NCI-H2081 (cell line): ENCODE measurements at regions not wholly inside any gene's neighbourhood (a gene's known extent, or its start where the extent isn't known, plus 50 kb on each side); places are given as distances from the start of the nearest gene placed in this dataset.

Experiments used
- DNase-seq, 2 experiments: peaks; one replicate each; lab custom pipeline; 2025; lab: John Stamatoyannopoulos, UW

- no peak for DNase-seq
These were observed 386.3 kb upstream of the MYT1L start for GRCh38 chr2:2717406-2717805.

- DNase-seq, result no peak
These were observed 385.7 kb upstream of the MYT1L start for GRCh38 chr2:2716771-2717170.

GRCh38 chr2:2715036-2715818 is 384.2 kb upstream of the MYT1L start:
- DNase-seq, result no peak

GRCh38 chr2:2714408-2714807 is 383.3 kb upstream of the MYT1L start:
- no peak for DNase-seq

- DNase-seq, result no peak
These were observed 378.3 kb upstream of the MYT1L start for GRCh38 chr2:2709431-2709770.

GRCh38 chr2:2708575-2709430 is 377.7 kb upstream of the MYT1L start:
- no peak for DNase-seq

- DNase-seq, result no peak
These were observed 376.3 kb upstream of the MYT1L start for GRCh38 chr2:2707206-2707991.

GRCh38 chr2:2706306-2706705 is 375.2 kb upstream of the MYT1L start:
- no peak for DNase-seq

- no peak for DNase-seq
These were observed 374.8 kb upstream of the MYT1L start for GRCh38 chr2:2705871-2706270.

GRCh38 chr2:2704428-2705090 is 373.5 kb upstream of the MYT1L start:
- no peak for DNase-seq

- no peak for DNase-seq
These were observed 372.8 kb upstream of the MYT1L start for GRCh38 chr2:2703762-2704427.

- DNase-seq, result no peak
These were observed 372.1 kb upstream of the MYT1L start for GRCh38 chr2:2703172-2703571.

GRCh38 chr2:2702385-2702784 is 371.3 kb upstream of the MYT1L start:
- DNase-seq, result no peak

GRCh38 chr2:2701813-2702212 is 370.7 kb upstream of the MYT1L start:
- DNase-seq, result no peak

- no peak for DNase-seq
These were observed 370.2 kb upstream of the MYT1L start for GRCh38 chr2:2701176-2701781.

GRCh38 chr2:2699121-2699505 is 368.0 kb upstream of the MYT1L start:
- peak in 1 of 2 experiments; percentile 43 for DNase-seq

- peak; percentile 61 to 77 for DNase-seq
These were observed 367.4 kb upstream of the MYT1L start for GRCh38 chr2:2698182-2699120.

GRCh38 chr2:2696733-2697455 is 365.8 kb upstream of the MYT1L start:
- no peak for DNase-seq

- DNase-seq, result no peak
These were observed 365.2 kb upstream of the MYT1L start for GRCh38 chr2:2696325-2696724.
